SK-MEL-5 (cell line): ENCODE measurements at regions not wholly inside any gene's neighbourhood (a gene's known extent, or its start where the extent isn't known, plus 50 kb on each side); places are given as distances from the start of the nearest gene placed in this dataset.
A peak's percentile ranks its signal among the peaks of the same experiment; 100 is the strongest.
"Not testable (repeated sequence)": the region's sequence is repeated elsewhere in the genome, so short reads cannot be mapped to it uniquely, and the experiment has no call there.

Experiments used
- DNase-seq: peaks from one replicate; pipeline ENCODE4 v3.0.0-alpha.2; 2016; ENCODE audit warnings: low read depth, low spot score
- in situ Hi-C: cut with HindIII; loops from 2 replicates; pipeline ENCODE4 v1.10.0; 2016; ENCODE audit warnings: low sequenced_read_pairs, high pct_unique_total_duplicates, low pct_unique_long_range_greater_than_20kb

- in situ Hi-C loops = not testable (repeated sequence)
Measured at GRCh38 chr10:59975918-59976317, 69.6 kb upstream of the CCDC6 start.

GRCh38 chr10:59971915-59972314 lies 65.6 kb upstream of the CCDC6 start:
- peak; percentile 6 for DNase-seq
- in situ Hi-C loops = no loop called here

More at GRCh38 chr10:59975918-59976317, 69.6 kb upstream of the CCDC6 start:
- not testable (repeated sequence) for DNase-seq

- in situ Hi-C loops = no loop called here
- no peak for DNase-seq
Measured at GRCh38 chr10:59970396-59971368, 64.3 kb upstream of the CCDC6 start.

GRCh38 chr10:59968705-59969104 lies 62.3 kb upstream of the CCDC6 start:
- in situ Hi-C loops = no loop called here
- no peak for DNase-seq

GRCh38 chr10:59967079-59967478 lies 60.7 kb upstream of the CCDC6 start:
- in situ Hi-C loops = no loop called here
- no peak for DNase-seq

- in situ Hi-C loops = no loop called here
- DNase-seq = no peak
Measured at GRCh38 chr10:59965899-59966650, 59.7 kb upstream of the CCDC6 start.

GRCh38 chr10:59962756-59963155 lies 56.4 kb upstream of the CCDC6 start:
- no peak for DNase-seq
- in situ Hi-C loops = no loop called here

GRCh38 chr10:59960751-59961150 lies 54.4 kb upstream of the CCDC6 start:
- DNase-seq = no peak
- in situ Hi-C loops = no loop called here

GRCh38 chr10:59959504-59960018 lies 53.2 kb upstream of the CCDC6 start:
- no peak for DNase-seq
- in situ Hi-C loops = no loop called here

GRCh38 chr10:59958882-59959281 lies 52.5 kb upstream of the CCDC6 start:
- in situ Hi-C loops = no loop called here
- DNase-seq = no peak

- in situ Hi-C loops = no loop called here
Measured at GRCh38 chr10:59957975-59958374, 51.6 kb upstream of the CCDC6 start.

More at GRCh38 chr10:59957975-59958374, 51.6 kb upstream of the CCDC6 start:
- no peak for DNase-seq
